Kidney capillary endothelial cell (primary cell): ENCODE measurements at regions not wholly inside any gene's neighbourhood (a gene's known extent, or its start where the extent isn't known, plus 50 kb on each side); places are given as distances from the start of the nearest gene placed in this dataset.
A peak's percentile ranks its signal among the peaks of the same experiment; 100 is the strongest.

ENCODE experiments used
- DNase-seq: peaks from one replicate; pipeline ENCODE4 v3.0.0-alpha.2; 2018; ENCODE audit warnings: low spot score

GRCh38 chr9:91067306-91067860 is 265.8 kb downstream of the SYK start:
- no peak for DNase-seq

- DNase-seq, result no peak
Measured at GRCh38 chr9:91071184-91071990, 269.8 kb downstream of the SYK start.

- no peak for DNase-seq
Measured at GRCh38 chr9:91073049-91073810, 271.6 kb downstream of the SYK start.

GRCh38 chr9:91073811-91074771 is 272.5 kb downstream of the SYK start:
- no peak for DNase-seq

DNA sequence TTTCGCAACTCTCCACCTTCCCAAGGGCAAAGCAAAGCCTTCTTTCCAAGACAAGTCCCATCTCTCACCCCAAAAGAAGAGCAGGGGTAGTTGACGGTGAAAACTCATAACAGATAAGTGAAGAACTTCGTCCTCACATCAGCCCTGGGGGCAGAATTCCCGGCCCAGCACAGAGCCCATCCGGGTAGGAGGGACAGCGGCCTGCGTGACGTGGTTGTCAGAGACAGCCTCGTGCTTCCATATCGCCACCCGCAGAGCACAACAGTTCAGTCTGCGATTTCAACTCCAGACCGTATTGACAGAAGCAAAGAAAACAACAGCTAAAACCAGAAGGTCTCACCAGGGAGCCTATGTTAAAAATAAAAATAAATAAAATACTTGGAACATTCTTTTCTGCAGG is 273.2 kb downstream of the SYK start:
- DNase-seq, result no peak

- DNase-seq, result no peak
Measured at GRCh38 chr9:91075279-91075678, 273.7 kb downstream of the SYK start.

DNA sequence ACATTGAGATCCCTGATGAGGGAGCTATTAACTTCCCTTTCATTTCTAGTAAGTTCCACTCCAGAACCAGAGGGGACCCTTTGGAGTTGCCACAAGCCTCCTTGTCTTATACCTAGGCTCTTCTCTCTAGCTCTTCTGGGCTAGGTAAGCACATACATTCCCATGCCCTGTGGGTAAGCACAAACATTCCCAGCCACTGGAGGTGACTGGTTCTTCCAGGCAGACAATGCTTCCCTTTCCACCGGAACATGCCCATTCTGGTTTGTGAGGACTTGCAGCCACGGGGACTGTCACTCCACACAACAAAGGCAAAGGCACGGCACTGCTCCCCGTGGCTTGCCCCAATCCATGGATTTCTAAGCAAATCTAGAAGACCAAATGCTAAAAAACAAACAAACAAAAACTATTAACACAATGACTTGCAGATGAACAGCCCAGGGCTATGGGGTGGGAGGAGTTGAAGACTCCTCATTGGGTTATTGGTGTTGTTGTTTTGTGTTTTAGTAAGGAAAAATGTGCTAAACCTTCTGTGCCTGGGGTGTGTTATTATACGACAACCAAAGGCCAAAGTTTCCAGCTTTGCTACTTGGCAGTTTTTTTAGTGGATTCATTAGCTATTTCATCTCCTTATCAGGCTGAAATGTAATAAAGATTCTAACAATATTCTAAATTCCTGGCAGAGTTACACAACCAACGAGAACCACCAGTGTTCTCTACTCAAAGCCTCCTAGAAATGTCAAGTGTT is 276.2 kb downstream of the SYK start:
- no peak for DNase-seq

- DNase-seq, result no peak
Measured at GRCh38 chr9:91078369-91078695, 276.7 kb downstream of the SYK start.

GRCh38 chr9:91082731-91083130 is 279.0 kb downstream of the AUH start:
- DNase-seq, result no peak

DNA sequence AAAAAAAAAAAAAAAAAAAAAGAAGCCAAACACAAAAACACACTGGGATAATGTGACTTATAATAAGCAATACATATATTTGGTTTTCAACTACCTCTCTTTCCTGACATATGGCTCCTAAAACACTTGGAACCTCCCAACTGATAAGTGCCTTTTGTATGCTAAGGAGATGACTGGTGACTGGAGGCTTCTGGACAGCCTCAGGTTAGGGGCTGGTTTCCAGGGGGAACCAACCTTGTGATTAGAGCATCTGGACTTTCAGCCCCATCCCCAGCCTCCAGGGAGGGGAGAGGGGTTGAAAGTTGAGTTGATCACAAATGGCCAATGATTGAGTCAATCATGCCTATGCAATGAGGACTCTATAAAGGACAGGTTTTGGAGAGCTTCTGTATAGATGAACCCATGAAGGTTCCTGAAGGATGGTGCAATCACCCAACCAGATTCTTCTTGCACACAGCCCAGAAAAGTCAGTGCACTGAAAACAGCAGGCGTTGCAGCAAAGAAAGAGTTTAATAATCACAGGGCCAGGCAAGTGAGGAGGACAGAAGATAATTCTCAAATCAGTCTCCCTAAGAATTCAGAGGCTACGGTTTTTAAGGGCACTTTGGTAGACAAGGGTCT is 276.7 kb downstream of the AUH start:
- DNase-seq, result no peak

DNA sequence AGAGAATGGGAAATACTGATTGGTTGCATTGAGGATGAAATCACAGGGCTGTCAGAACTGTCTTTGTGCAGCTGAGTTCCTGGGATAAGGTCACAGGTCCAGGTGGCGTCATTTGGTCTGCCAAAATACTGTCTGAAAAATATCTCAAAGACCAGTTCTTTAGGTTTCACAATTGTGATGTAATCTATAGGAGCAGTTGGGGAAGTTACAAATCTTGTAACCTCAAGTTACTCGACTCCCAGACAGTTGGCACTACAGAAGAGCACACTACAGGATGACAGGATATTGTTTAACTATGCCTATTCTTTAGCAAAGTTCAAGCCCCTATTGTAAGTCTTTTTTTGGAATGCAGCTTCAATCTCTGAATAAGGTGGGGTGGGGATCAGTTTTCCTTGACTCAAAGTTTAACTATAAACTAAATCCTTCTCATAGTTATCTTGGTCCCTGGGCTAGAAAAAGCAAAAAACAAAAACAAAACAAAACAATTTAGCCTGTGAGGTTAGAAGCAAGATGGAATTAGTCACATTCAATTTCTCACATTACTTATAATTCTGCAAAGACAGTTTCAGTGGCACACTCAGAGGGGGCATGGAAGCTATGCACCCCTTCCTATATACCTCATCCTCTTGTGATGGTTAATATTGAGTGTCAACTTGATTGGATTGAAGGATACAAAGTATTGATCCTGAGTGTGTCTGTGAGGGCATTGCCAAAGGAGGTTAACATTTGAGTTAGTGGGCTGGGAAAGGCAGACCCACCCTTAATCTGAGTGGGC is 276.0 kb downstream of the AUH start:
- DNase-seq, result peak; percentile 25

GRCh38 chr9:91086657-91087461 is 274.9 kb downstream of the AUH start:
- no peak for DNase-seq

DNA sequence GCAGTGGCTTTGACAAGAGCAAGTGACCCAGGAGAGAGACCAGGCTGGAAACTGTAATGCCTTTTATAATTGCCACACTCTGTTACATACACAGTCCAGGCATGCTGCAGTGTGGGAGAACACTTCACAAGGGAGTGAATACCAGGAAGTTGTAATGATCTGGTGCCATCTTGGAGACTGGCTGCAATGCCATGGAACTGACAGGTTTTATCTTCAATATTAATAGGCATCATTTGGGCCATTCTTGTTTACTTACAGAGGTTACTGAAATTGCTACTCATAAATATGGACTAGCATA is 274.3 kb downstream of the AUH start:
- DNase-seq, result no peak

- peak; percentile 32 for DNase-seq
Measured at GRCh38 chr9:91089405-91090129, 272.2 kb downstream of the AUH start.

DNA sequence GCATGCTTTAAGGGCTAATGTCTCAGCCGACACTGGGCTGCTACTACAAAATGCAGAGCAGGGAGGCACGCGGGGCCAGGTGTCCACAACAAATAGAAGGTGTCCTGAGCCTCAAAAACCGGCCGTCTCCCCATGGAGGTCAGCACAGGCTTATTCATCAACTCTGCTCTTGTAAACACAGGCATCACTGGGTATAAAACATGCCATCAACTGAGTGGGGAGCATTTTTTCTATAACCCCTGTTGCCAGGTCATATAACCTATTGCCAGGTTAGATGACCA is 271.6 kb downstream of the AUH start:
- DNase-seq, result no peak

GRCh38 chr9:91092214-91092613 is 269.5 kb downstream of the AUH start:
- no peak for DNase-seq

DNA sequence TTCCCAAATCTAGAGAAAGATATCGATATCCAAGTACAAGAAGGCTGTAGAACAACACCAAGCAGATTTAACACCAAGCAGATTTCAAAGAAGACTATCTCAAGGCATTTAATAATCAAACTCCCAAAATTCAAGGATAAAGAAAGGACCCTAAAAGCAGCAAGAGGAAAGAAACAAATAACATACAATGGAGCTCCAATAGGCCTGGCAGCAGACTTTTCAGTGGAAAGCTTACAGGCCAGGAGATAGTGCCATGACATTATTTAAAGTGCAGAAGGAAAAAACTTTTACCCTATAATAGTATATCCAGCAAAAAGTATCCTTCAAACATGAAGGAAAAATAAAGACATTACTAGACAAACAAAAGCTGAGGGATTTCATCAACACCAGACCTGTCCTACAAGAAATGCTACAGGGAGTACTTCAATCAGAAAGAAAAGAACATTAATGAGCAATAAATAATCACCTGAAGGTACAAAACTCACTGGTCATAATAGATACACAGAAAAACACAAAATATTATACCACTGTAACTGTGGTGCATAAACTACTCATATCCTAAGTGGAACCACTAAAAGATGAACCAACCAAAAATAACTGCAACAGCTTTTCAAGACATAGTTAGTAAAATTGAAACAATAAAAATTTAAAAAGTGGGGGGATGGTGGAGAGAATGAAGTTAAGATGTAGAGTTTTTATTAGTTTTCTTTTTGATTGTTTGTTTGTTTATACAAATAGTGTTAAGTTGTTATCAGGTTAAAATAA is 267.2 kb downstream of the AUH start:
- no peak for DNase-seq

GRCh38 chr9:91098203-91098850 is 263.4 kb downstream of the AUH start:
- no peak for DNase-seq
